Astrocyte (in vitro differentiated cells and primary cell): ENCODE measurements at regions not wholly inside any gene's neighbourhood (a gene's known extent, or its start where the extent isn't known, plus 50 kb on each side); places are given as distances from the start of the nearest gene placed in this dataset.

ENCODE experiments used
- EZH2 ChIP-seq: IDR thresholded peaks from 2 replicates; pipeline ENCODE4 v1.6.1; 2012; ENCODE audit warnings: mild to moderate bottlenecking, low read length, inconsistent platforms; ENCODE audit not compliant: insufficient read depth
- TF ChIP-seq, protein P1 (sequence below): IDR thresholded peaks from 2 replicates; pipeline ENCODE4 v1.5.1; 2011; ENCODE audit warnings: low read depth, mild to moderate bottlenecking, inconsistent platforms, low read length, moderate library complexity; ENCODE audit not compliant: insufficient read depth

DNA sequence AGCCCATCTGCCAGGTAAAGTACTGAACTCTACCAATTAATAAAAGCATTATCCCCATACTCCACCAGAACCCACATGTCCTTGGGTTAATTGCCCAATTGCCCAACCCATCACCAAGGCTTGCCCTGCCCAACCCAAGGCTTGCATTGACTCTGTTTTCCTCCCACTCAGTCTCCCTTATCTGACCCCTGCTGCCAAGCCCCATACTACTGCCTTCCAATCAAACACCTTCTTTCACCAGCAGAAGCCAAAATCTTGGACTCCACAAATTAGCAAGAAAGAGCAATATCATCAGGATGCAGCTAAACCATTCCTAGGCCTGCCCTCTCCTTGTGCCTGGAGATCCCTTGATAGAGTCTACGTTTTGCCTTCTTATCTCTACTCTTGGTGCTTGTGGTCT lies 602.9 kb downstream of the NTRK3 start:
- TF ChIP-seq, protein P1, sequence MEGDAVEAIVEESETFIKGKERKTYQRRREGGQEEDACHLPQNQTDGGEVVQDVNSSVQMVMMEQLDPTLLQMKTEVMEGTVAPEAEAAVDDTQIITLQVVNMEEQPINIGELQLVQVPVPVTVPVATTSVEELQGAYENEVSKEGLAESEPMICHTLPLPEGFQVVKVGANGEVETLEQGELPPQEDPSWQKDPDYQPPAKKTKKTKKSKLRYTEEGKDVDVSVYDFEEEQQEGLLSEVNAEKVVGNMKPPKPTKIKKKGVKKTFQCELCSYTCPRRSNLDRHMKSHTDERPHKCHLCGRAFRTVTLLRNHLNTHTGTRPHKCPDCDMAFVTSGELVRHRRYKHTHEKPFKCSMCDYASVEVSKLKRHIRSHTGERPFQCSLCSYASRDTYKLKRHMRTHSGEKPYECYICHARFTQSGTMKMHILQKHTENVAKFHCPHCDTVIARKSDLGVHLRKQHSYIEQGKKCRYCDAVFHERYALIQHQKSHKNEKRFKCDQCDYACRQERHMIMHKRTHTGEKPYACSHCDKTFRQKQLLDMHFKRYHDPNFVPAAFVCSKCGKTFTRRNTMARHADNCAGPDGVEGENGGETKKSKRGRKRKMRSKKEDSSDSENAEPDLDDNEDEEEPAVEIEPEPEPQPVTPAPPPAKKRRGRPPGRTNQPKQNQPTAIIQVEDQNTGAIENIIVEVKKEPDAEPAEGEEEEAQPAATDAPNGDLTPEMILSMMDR, result no peak
- TF ChIP-seq EZH2, result no peak
